ENCODE measurements at regions not wholly inside any gene's neighbourhood (a gene's known extent, or its start where the extent isn't known, plus 50 kb on each side); places are given as distances from the start of the nearest gene placed in this dataset.

DNA sequence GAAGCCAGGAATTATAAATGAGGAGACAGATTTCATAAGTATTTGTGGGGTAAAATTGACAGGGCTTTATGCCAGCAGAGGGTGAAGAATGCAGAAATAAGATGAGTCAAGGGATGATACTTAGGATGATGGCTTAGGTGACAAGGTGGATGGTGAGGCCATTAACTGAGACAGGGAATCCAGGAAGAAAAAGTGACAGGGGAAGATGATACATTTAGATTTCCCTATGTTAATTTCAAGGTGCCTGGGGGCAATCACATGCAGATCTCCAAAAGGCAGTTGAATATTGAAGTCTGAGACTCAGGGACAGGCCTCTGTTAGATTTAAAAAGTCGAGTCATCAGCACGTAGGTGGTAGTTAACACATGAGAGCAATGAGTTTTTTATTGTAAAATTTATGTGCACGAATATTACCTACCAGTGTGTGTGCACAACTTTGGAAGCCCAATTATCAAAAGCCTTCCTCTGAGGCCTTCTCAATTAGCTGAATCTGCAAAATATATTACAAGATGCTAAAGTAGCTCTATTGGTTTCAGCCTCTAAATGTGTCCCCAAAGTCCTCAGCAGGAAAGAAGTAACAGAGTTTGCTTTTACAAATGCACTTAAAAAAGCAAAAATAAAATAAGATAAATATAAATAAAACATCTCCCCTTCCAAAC is 67.9 kb upstream of the CHL1 start:
- ChIA-PET CTCF (no interaction called here), POLR2A (no interaction called here)
- DNase-seq (ENCODE audit: extremely low spot score), result no peak
- TF ChIP-seq SP1 (IDR thresholded peaks at IDR 0.05) (no peak), FOXM1 (IDR thresholded peaks at IDR 0.05; ENCODE audit: borderline replicate concordance) (no peak), TARDBP (IDR thresholded peaks at IDR 0.05) (no peak), CTBP1 (IDR thresholded peaks at IDR 0.05; ENCODE audit: borderline replicate concordance) (no peak), ZNF384 (IDR thresholded peaks at IDR 0.05) (no peak), LEF1 (IDR thresholded peaks at IDR 0.05; ENCODE audit: borderline replicate concordance) (no peak), FOXA1 (IDR thresholded peaks at IDR 0.05) (no peak), L3MBTL2 (conservative IDR thresholded peaks at IDR 0.05) (no peak), ELF4 (IDR thresholded peaks at IDR 0.05) (no peak), HDGF (IDR thresholded peaks at IDR 0.05; ENCODE audit: borderline replicate concordance) (no peak), FOXK2 (IDR thresholded peaks at IDR 0.05) (no peak), ARNT (IDR thresholded peaks at IDR 0.05) (no peak), BHLHE40 (IDR thresholded peaks at IDR 0.05; ENCODE audit: borderline replicate concordance) (no peak), NFRKB (IDR thresholded peaks at IDR 0.05) (no peak), SUZ12 (IDR thresholded peaks at IDR 0.05) (no peak)
- TF ChIP-seq, protein P1, sequence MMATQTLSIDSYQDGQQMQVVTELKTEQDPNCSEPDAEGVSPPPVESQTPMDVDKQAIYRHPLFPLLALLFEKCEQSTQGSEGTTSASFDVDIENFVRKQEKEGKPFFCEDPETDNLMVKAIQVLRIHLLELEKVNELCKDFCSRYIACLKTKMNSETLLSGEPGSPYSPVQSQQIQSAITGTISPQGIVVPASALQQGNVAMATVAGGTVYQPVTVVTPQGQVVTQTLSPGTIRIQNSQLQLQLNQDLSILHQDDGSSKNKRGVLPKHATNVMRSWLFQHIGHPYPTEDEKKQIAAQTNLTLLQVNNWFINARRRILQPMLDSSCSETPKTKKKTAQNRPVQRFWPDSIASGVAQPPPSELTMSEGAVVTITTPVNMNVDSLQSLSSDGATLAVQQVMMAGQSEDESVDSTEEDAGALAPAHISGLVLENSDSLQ (IDR thresholded peaks at IDR 0.05), result no peak

DNA sequence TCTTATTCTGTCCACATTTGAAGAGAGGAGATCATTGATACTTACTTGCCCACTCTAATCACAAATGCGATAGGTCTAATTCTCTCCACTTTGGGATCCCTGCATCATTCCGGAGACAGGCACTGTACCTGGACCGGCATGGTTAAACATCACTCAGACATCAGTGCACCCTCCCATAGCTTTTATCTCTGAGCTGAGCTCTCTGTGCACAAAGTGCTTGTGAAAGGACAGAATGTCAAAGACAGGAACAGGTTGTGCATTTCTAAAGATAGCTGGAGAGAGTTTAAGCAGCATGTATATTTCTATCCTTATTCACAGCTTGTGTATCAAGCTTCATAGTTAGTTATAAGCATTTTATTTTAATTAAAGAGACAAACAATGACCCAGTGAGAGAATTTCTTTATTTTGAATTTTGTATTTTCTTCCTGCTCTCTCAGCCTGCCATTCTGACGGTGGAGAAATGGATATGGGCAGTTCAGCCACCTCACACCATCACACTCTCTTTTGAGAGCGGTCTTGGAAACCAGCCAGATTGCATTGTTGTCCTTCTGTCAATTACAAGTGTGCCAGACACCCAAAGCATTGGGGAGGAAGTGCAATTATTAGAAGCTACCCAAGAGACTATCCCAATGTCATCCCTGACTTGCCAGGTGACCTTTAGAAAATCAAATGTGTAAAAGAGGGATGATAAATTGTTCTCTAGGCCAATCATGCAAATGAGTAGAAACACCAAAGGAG is 65.2 kb upstream of the CHL1 start:
- no peak for TF ChIP-seq HDGF (IDR thresholded peaks at IDR 0.05; ENCODE audit: borderline replicate concordance)
- no peak for TF ChIP-seq BHLHE40 (IDR thresholded peaks at IDR 0.05; ENCODE audit: borderline replicate concordance)
- TF ChIP-seq NFRKB (IDR thresholded peaks at IDR 0.05), result no peak
- TF ChIP-seq, protein P1 (IDR thresholded peaks at IDR 0.05), result no peak
- TF ChIP-seq L3MBTL2 (conservative IDR thresholded peaks at IDR 0.05), result no peak
- no peak for TF ChIP-seq ARNT (IDR thresholded peaks at IDR 0.05)
- no peak for TF ChIP-seq FOXK2 (IDR thresholded peaks at IDR 0.05)
- TF ChIP-seq FOXA1 (IDR thresholded peaks at IDR 0.05), result no peak
- no peak for TF ChIP-seq TARDBP (IDR thresholded peaks at IDR 0.05)
- TF ChIP-seq FOXM1 (IDR thresholded peaks at IDR 0.05; ENCODE audit: borderline replicate concordance), result no peak
- DNase-seq (ENCODE audit: extremely low spot score), result no peak
- ChIA-PET POLR2A (no interaction called here), CTCF (no interaction called here)

DNA sequence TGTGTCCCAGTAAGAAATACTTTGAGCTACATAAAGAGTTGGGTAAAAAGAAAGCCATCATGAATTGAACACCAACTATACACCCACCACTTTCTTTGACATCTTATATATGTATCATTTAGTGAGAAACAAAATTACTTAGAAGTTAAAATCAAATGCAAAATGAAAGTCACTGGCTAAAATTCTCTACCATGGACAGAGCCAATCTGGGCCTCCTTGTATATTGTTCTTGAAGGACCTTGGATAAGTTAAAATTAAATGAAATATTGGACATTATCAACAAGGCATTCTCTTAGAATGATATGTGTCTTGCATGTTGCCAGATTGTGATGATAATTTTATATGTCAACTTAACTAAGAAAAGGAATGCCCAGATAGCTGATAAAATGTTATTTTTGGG is 64.2 kb upstream of the CHL1 start:
- TF ChIP-seq ZNF384 (IDR thresholded peaks at IDR 0.05) (no peak), ELF4 (IDR thresholded peaks at IDR 0.05) (no peak)
- ChIA-PET POLR2A (no interaction called here), CTCF (no interaction called here)
- no peak for DNase-seq (ENCODE audit: extremely low spot score)

DNA sequence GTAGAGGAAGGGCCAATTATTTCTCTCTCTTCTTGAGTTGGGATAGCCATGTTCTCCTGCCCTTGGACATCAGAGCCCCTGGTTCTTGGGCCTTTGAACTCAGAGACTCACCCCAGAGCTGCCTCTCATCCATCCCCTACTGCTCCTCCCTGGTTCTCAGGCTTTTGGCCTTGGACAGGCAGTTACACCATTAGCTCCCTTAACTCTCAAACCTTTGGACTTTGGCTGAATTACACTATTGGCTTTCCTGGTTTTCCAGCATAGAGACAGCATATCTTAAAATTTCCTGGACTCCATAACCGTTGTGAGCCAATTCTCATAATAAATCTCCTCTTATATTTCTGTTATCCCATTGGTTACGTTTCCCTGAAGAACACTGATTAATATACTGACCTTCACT is 63.7 kb upstream of the CHL1 start:
- POLR2A ChIA-PET, result no interaction called here
- no peak for TF ChIP-seq ARNT (IDR thresholded peaks at IDR 0.05)
- TF ChIP-seq FOXM1 (IDR thresholded peaks at IDR 0.05; ENCODE audit: borderline replicate concordance), result no peak
- no peak for TF ChIP-seq ELF4 (IDR thresholded peaks at IDR 0.05)
- no peak for TF ChIP-seq HDGF (IDR thresholded peaks at IDR 0.05; ENCODE audit: borderline replicate concordance)
- TF ChIP-seq TARDBP (IDR thresholded peaks at IDR 0.05), result no peak
- TF ChIP-seq SP1 (IDR thresholded peaks at IDR 0.05), result no peak
- no peak for TF ChIP-seq FOXA1 (IDR thresholded peaks at IDR 0.05)
- no peak for TF ChIP-seq CTBP1 (IDR thresholded peaks at IDR 0.05; ENCODE audit: borderline replicate concordance)
- TF ChIP-seq SUZ12 (IDR thresholded peaks at IDR 0.05), result no peak
- TF ChIP-seq FOXK2 (IDR thresholded peaks at IDR 0.05), result no peak
- TF ChIP-seq BHLHE40 (IDR thresholded peaks at IDR 0.05; ENCODE audit: borderline replicate concordance), result no peak
- TF ChIP-seq NFRKB (IDR thresholded peaks at IDR 0.05), result no peak
- TF ChIP-seq, protein P1 (IDR thresholded peaks at IDR 0.05), result no peak
- TF ChIP-seq L3MBTL2 (conservative IDR thresholded peaks at IDR 0.05), result no peak
- no peak for DNase-seq (ENCODE audit: extremely low spot score)
- CTCF ChIA-PET, result no interaction called here

DNA sequence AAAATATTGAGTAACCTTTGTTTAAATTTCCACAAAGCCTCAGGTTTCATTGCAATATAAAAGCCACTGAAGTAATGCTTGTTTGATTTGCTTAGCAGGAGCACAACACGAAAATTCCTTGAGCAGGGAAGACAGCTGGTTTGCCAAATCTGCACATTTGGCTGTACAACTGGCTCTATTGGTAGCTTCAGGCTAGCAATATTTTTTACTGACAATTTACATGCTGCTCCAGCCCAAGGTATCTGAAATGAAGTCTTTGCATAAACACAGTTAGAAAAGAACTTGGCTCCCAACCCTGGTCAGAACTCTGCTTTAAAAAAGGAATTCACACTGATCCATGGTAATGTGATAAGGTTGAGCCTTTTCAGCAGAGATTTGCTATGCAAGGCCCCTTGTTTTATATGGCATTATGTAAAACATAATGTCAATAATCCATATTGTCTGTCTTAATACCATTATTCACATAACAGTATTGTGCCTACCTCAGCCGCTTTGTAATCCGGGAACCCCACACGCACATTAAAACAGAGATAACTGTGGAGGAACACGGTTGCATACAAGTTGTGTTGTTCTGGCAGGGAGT is 55.7 kb upstream of the CHL1 start:
- no peak for TF ChIP-seq FOXK2 (IDR thresholded peaks at IDR 0.05)
- TF ChIP-seq, protein P1 (IDR thresholded peaks at IDR 0.05), result no peak
- DNase-seq (ENCODE audit: extremely low spot score), result no peak
- ChIA-PET POLR2A (no interaction called here), CTCF (no interaction called here)

All from HEK293T (cell line).